Lower lobe of right lung (tissue), 2 donors: ENCODE measurements at regions not wholly inside any gene's neighbourhood (a gene's known extent, or its start where the extent isn't known, plus 50 kb on each side); places are given as distances from the start of the nearest gene placed in this dataset.

Source experiments
- ATAC-seq, 2 donors: fragments of 200-7000 bp; cut with Tn5 transposase; one replicate each; pipeline ENCODE4 v1.9.1; 2020 to 2022; ENCODE audit warnings: mild to moderate bottlenecking in 2 of 2, moderate library complexity in 2 of 2
- DNase-seq: peaks from one replicate; pipeline ENCODE4 v3.0.0-alpha.2; 2020
- H3K27ac ChIP-seq: fragments of 200-600 bp; one replicate; pipeline ENCODE4 v1.8.0; 2022
- H3K27me3 ChIP-seq: fragments of 200-600 bp; one replicate; pipeline ENCODE4 v1.8.0; 2022; ENCODE audit warnings: low read depth
- H3K36me3 ChIP-seq: fragments of 200-600 bp; one replicate; pipeline ENCODE4 v1.8.0; 2022; ENCODE audit warnings: mild to moderate bottlenecking
- H3K4me1 ChIP-seq: fragments of 200-600 bp; one replicate; pipeline ENCODE4 v1.8.0; 2022
- H3K4me3 ChIP-seq: fragments of 200-600 bp; one replicate; pipeline ENCODE4 v1.8.0; 2022; ENCODE audit warnings: mild to moderate bottlenecking
- H3K9me3 ChIP-seq: fragments of 200-600 bp; one replicate; pipeline ENCODE4 v1.8.0; 2022
- CTCF ChIP-seq: fragments of 200-600 bp; IDR thresholded peaks from one replicate; pipeline ENCODE4 v1.8.0; 2022; ENCODE audit warnings: antibody characterized with exemption, mild to moderate bottlenecking
- intact Hi-C: fragments of 100-400 bp; cut with DNase I; formaldehyde crosslinking; loops from one replicate; pipeline ENCODE4 v1.11.0; 2022
- donor health status: DM: no; HTN: yes; CAD: no; lungs with severe emphysema.

GRCh38 chr20:12276011-12276673 is 358.4 kb downstream of the BTBD3 start:
- no peaks in the 10 kb centered on the region for H3K36me3 ChIP-seq
- H3K4me1 ChIP-seq, result no peaks in the 10 kb centered on the region
- no peak overlapping the region for H3K4me3 ChIP-seq
- DNase-seq (no peak), ATAC-seq (no peak)
- H3K27ac ChIP-seq, result no peak overlapping the region
- no peak for TF ChIP-seq CTCF
- H3K9me3 ChIP-seq, result no peaks in the 10 kb centered on the region
- intact Hi-C loops, result no loop called here
- H3K27me3 ChIP-seq, result no peaks in the 10 kb centered on the region

GRCh38 chr20:12287575-12287974 is 369.9 kb downstream of the BTBD3 start:
- no peaks in the 10 kb centered on the region for H3K4me1 ChIP-seq
- H3K27me3 ChIP-seq, result no peaks in the 10 kb centered on the region
- H3K4me3 ChIP-seq, result no peak overlapping the region
- TF ChIP-seq CTCF, result no peak
- intact Hi-C loops, result no loop called here
- H3K27ac ChIP-seq, result no peak overlapping the region
- no peak for ATAC-seq
- no peaks in the 10 kb centered on the region for H3K9me3 ChIP-seq
- no peaks in the 10 kb centered on the region for H3K36me3 ChIP-seq
- no peak for DNase-seq

GRCh38 chr20:12289465-12289864 is 371.8 kb downstream of the BTBD3 start:
- H3K4me1 ChIP-seq, result no peaks in the 10 kb centered on the region
- no peaks in the 10 kb centered on the region for H3K9me3 ChIP-seq
- ATAC-seq (no peak), DNase-seq (no peak)
- no peaks in the 10 kb centered on the region for H3K27me3 ChIP-seq
- no peak overlapping the region for H3K27ac ChIP-seq
- H3K36me3 ChIP-seq, result no peaks in the 10 kb centered on the region
- TF ChIP-seq CTCF, result no peak
- no peak overlapping the region for H3K4me3 ChIP-seq
- intact Hi-C loops, result no loop called here

GRCh38 chr20:12291386-12291785 is 373.7 kb downstream of the BTBD3 start:
- no peaks in the 10 kb centered on the region for H3K4me1 ChIP-seq
- intact Hi-C loops, result no loop called here
- H3K4me3 ChIP-seq, result no peak overlapping the region
- no peak overlapping the region for H3K27ac ChIP-seq
- H3K9me3 ChIP-seq, result no peaks in the 10 kb centered on the region
- H3K36me3 ChIP-seq, result no peaks in the 10 kb centered on the region
- DNase-seq (no peak), ATAC-seq (no peak)
- no peak for TF ChIP-seq CTCF
- H3K27me3 ChIP-seq, result no peaks in the 10 kb centered on the region

- no peak for ATAC-seq
These were observed 376.2 kb downstream of the BTBD3 start for GRCh38 chr20:12293900-12294299.

More at GRCh38 chr20:12293900-12294299, 376.2 kb downstream of the BTBD3 start:
- Histone ChIP-seq H3K36me3 (no peaks in the 10 kb centered on the region), H3K27ac (no peak overlapping the region), H3K4me1 (no peaks in the 10 kb centered on the region), H3K27me3 (no peaks in the 10 kb centered on the region), H3K9me3 (peaks cover 19% of the 10 kb centered on the region), H3K4me3 (no peak overlapping the region)
- intact Hi-C loops, result no loop called here
- no peak for TF ChIP-seq CTCF
- DNase-seq, result no peak
